BJ (cell line): ENCODE measurements at regions not wholly inside any gene's neighbourhood (a gene's known extent, or its start where the extent isn't known, plus 50 kb on each side); places are given as distances from the start of the nearest gene placed in this dataset.

Experiments used
- CTCF ChIA-PET: fragments of 350-600 bp; formaldehyde crosslinking; extraction: SDS; loops from one replicate; lab custom pipeline; 2021; ENCODE audit warnings: antibody characterized with exemption, inconsistent platforms; lab: Yijun Ruan, JAX
- POLR2A ChIA-PET: fragments of 300-600 bp; sonication (Branson Sonifier 250); formaldehyde crosslinking; extraction: SDS; loops from one replicate; lab custom pipeline; 2021; ENCODE audit warnings: antibody characterized with exemption; lab: Charles Lee
- DNase-seq: peaks from one replicate; pipeline ENCODE4 v3.0.0-alpha.2; 2011; ENCODE audit warnings: low read depth
- H3K27me3 ChIP-seq: 2 replicates; pipeline ENCODE4 v1.6.0; 2011; ENCODE audit warnings: low read length; ENCODE audit not compliant: control insufficient read depth, insufficient read depth
- H3K36me3 ChIP-seq: 2 replicates; pipeline ENCODE4 v1.5.1; 2011; ENCODE audit warnings: low read length; ENCODE audit not compliant: control insufficient read depth, insufficient read depth
- H3K4me3 ChIP-seq: 2 replicates; pipeline ENCODE4 v1.5.1; 2011; ENCODE audit warnings: low read depth, mild to moderate bottlenecking, control low read depth, low read length
- TF ChIP-seq, protein P1 (sequence below): IDR thresholded peaks from 2 replicates; pipeline ENCODE4 v1.5.1; 2011; ENCODE audit warnings: low read depth, mild to moderate bottlenecking, control low read depth, inconsistent platforms, low read length, moderate library complexity; ENCODE audit not compliant: insufficient read depth

GRCh38 chr21:15365751-15366392 lies 301.1 kb upstream of the NRIP1 start:
- H3K4me3 ChIP-seq, result no peak overlapping the region
- POLR2A ChIA-PET, result no interaction called here
- CTCF ChIA-PET, result no interaction called here
- DNase-seq, result no peak
- H3K36me3 ChIP-seq, result no peaks in the 10 kb centered on the region
- no peaks in the 10 kb centered on the region for H3K27me3 ChIP-seq
- TF ChIP-seq, protein P1, sequence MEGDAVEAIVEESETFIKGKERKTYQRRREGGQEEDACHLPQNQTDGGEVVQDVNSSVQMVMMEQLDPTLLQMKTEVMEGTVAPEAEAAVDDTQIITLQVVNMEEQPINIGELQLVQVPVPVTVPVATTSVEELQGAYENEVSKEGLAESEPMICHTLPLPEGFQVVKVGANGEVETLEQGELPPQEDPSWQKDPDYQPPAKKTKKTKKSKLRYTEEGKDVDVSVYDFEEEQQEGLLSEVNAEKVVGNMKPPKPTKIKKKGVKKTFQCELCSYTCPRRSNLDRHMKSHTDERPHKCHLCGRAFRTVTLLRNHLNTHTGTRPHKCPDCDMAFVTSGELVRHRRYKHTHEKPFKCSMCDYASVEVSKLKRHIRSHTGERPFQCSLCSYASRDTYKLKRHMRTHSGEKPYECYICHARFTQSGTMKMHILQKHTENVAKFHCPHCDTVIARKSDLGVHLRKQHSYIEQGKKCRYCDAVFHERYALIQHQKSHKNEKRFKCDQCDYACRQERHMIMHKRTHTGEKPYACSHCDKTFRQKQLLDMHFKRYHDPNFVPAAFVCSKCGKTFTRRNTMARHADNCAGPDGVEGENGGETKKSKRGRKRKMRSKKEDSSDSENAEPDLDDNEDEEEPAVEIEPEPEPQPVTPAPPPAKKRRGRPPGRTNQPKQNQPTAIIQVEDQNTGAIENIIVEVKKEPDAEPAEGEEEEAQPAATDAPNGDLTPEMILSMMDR, result no peak

- no peak overlapping the region for H3K4me3 ChIP-seq
- ChIA-PET POLR2A (no interaction called here), CTCF (interaction anchor here (1.3 kb wide), 1 partner anchor 963 kb away, joined by 3 read pairs; no protein-coding TSS in a partner anchor)
- no peak for DNase-seq
- no peaks in the 10 kb centered on the region for H3K36me3 ChIP-seq
- TF ChIP-seq, protein P1, result no peak
- no peaks in the 10 kb centered on the region for H3K27me3 ChIP-seq
Observed at GRCh38 chr21:15366555-15366954, 301.8 kb upstream of the NRIP1 start.

GRCh38 chr21:15367061-15367626 lies 302.3 kb upstream of the NRIP1 start:
- CTCF ChIA-PET, result interaction anchor here (1.3 kb wide), 1 partner anchor 963 kb away, joined by 3 read pairs; no protein-coding TSS in a partner anchor
- Histone ChIP-seq H3K36me3 (no peaks in the 10 kb centered on the region), H3K27me3 (no peaks in the 10 kb centered on the region), H3K4me3 (no peak overlapping the region)
- TF ChIP-seq, protein P1, result no peak
- POLR2A ChIA-PET, result no interaction called here
- no peak for DNase-seq

- POLR2A ChIA-PET, result no interaction called here
- Histone ChIP-seq H3K27me3 (no peaks in the 10 kb centered on the region), H3K36me3 (no peaks in the 10 kb centered on the region), H3K4me3 (no peak overlapping the region)
- TF ChIP-seq, protein P1, result no peak
- CTCF ChIA-PET, result no interaction called here
- DNase-seq, result no peak
Observed at GRCh38 chr21:15370462-15370975, 305.7 kb upstream of the NRIP1 start.

- ChIA-PET CTCF (no interaction called here), POLR2A (no interaction called here)
- DNase-seq, result no peak
- H3K4me3 ChIP-seq, result no peak overlapping the region
- H3K36me3 ChIP-seq, result no peaks in the 10 kb centered on the region
- H3K27me3 ChIP-seq, result no peaks in the 10 kb centered on the region
- TF ChIP-seq, protein P1, result no peak
Observed at GRCh38 chr21:15373941-15374340, 309.1 kb upstream of the NRIP1 start.
